Activated naive CD4-positive, alpha-beta T cell treated with anti-CD3 and anti-CD28 coated beads, Interleukin-2, amount 50 U/mL, for 24 hours (primary cell): ENCODE measurements at regions not wholly inside any gene's neighbourhood (a gene's known extent, or its start where the extent isn't known, plus 50 kb on each side); places are given as distances from the start of the nearest gene placed in this dataset.

Experiments used
- H3K27ac Mint-ChIP-seq: one replicate; pipeline ENCODE4 v1.8.0; 2021; ENCODE audit warnings: mild to moderate bottlenecking, mixed read lengths
- H3K27me3 Mint-ChIP-seq: one replicate; pipeline ENCODE4 v1.8.0; 2021; ENCODE audit warnings: mixed read lengths
- H3K36me3 Mint-ChIP-seq: one replicate; pipeline ENCODE4 v1.8.0; 2021; ENCODE audit warnings: mixed read lengths
- H3K4me1 Mint-ChIP-seq: one replicate; pipeline ENCODE4 v1.8.0; 2021; ENCODE audit warnings: mixed read lengths
- H3K4me3 Mint-ChIP-seq: one replicate; pipeline ENCODE4 v1.8.0; 2021; ENCODE audit warnings: mild to moderate bottlenecking, mixed read lengths
- H3K9me3 Mint-ChIP-seq: one replicate; pipeline ENCODE4 v1.8.0; 2021; ENCODE audit warnings: mixed read lengths

DNA sequence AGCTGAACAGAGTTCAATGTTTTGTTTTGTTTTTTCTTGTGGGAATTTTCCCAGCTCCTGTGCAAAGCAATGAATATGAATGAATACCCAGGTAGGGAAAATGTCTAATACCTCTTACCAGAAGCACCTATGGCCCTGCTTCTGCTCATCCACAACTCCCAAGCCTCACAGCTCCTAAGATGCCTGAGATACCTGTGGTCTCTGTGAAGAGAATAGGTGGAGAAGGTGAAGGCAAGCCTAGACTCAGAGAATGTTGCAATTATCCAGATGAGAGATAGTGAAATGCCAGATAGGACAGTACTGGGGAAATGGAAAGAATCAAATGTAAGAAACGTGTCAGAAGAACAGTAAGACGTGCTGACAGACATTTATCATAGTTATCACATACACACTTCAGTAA lies 70.2 kb upstream of the NOCT start:
- Mint-ChIP-seq H3K4me3 (no peak overlapping the region), H3K27ac (no peak overlapping the region), H3K9me3 (no peaks in the 10 kb centered on the region)

DNA sequence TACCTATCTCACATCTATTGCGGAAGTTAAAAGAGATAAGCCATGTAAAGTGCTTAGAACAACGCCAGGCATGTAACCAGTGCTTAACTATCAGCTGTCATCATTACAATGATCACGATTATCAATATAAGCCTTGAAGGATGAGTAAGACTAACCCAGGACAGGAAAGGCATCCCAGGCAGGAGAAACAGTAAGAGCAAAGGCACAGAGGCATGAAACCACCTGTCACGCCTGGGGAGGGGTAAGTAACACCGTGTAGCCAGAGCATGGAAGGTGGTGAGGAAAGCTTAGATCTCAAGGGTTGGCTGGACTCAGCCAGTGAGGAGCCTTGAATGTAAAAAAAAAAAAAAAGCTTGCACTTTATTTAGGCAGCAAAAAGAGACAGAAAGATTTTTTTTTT lies 71.7 kb upstream of the NOCT start:
- Mint-ChIP-seq H3K27ac (no peak overlapping the region), H3K36me3 (no peaks in the 10 kb centered on the region), H3K9me3 (no peaks in the 10 kb centered on the region), H3K4me3 (no peak overlapping the region), H3K27me3 (no peaks in the 10 kb centered on the region), H3K4me1 (no peaks in the 10 kb centered on the region)

More for the DNA sequence above, 70.2 kb upstream of the NOCT start:
- Mint-ChIP-seq H3K27me3 (no peaks in the 10 kb centered on the region), H3K4me1 (no peaks in the 10 kb centered on the region), H3K36me3 (no peaks in the 10 kb centered on the region)

DNA sequence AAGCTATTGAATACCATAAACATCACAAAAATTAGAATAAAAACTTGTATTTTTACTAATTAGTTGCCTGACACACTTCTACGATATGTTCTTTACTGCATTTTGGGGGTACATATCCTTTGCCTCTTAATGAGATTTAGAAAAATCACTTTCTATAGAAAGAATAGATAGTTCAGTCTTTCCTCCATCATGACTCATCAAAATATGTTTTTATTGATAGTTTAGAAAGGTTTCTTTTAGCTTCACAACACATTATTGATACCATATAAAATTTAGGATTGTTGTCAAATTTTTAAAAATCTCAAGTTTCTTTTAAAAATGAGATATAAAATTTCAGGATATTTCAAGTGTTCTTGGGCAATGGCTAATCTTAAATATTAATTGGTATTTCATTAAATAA lies 74.5 kb upstream of the NOCT start:
- Mint-ChIP-seq H3K27me3 (no peaks in the 10 kb centered on the region), H3K4me3 (no peak overlapping the region), H3K4me1 (no peaks in the 10 kb centered on the region), H3K27ac (no peak overlapping the region), H3K9me3 (no peaks in the 10 kb centered on the region), H3K36me3 (no peaks in the 10 kb centered on the region)

DNA sequence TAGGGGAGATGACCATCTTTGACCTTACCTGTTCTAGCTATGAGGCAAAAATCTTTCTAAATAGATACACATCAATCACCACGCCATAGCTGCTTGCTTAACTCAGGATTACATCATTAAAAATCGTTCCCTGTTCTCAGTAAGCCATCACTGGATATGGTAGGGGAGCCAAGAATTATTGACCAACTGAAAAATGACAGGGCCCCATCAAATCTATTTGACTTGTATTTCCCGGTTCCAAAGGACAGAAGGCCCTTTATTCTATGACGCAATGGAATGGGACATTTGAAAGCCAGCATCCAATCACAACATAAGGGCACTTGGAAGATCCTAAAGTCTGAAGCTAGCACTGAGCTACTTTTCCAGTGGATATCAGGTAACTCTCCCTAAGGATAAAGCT lies 75.6 kb upstream of the NOCT start:
- H3K4me3 Mint-ChIP-seq: no peak overlapping the region
- no peaks in the 10 kb centered on the region for H3K4me1 Mint-ChIP-seq
- H3K36me3 Mint-ChIP-seq: no peaks in the 10 kb centered on the region
- H3K9me3 Mint-ChIP-seq: no peaks in the 10 kb centered on the region
- no peaks in the 10 kb centered on the region for H3K27me3 Mint-ChIP-seq
- H3K27ac Mint-ChIP-seq: no peak overlapping the region

DNA sequence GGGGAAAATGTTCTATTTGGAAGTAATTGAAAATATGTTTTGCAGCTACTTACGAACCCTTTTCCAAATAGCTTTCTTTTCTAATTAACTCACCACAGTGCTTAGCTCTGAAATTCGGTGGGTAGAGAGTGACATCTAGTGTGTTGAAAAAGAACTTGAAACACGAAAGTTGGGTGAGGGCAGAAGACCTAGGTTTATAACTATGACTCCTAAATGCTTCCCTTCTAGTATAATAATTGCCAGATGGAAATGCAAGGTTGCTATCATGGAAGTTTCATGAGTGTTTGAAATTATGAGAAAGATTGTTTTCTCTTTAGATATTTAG lies 77.3 kb upstream of the NOCT start:
- Mint-ChIP-seq H3K27ac (no peak overlapping the region), H3K9me3 (no peaks in the 10 kb centered on the region), H3K36me3 (no peaks in the 10 kb centered on the region), H3K4me3 (no peak overlapping the region), H3K4me1 (no peaks in the 10 kb centered on the region), H3K27me3 (no peaks in the 10 kb centered on the region)

DNA sequence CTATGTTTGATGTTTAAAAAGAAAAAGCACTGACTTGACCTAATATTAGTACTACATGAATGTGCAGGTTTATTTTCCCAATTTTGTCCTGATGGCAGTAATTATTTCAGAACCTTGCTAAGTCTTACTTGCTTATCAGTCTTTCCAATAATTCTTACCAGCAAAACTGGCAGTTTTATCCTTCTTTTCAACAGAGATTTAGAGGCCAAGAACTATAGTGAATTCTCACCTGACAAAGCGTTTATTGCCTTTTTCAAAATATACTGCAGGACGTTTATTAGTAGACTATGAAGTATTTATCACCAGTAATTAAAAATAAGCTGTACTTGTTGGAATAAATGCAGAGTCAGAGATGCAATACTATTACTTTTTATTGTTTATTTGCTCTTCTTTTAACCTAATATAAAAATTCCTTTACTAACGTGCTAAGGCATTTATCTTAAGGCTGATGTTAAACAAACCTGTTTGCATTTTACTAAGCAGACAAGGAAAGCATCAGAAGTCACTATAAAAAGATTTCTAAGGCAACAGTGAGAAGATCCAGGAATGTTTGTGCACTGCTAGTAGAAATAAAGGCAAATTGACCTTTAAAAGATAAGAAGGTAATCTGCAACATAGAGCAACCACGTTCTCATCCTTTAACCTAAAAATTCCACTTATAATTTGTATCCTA lies 80.3 kb upstream of the NOCT start:
- H3K36me3 Mint-ChIP-seq: no peaks in the 10 kb centered on the region
- H3K4me3 Mint-ChIP-seq: no peak overlapping the region
- H3K27ac Mint-ChIP-seq: no peak overlapping the region

DNA sequence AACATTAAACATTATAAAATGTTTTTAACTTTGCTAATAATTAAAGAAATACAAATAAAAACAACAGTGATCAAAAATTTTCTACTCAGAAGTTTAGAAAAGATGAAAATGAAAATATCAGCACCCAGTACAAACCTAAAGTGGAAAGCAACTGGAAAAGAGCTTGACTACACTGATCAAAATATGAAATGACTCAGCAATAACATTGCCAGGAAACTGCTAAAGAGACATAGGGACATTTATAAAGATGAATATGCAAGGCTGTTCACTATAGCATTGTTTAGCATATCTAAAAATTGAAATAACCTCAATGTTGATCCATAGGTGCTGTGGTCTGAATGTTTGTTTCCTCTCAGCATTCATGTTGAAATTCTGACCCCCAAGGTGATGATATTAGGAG lies 88.5 kb upstream of the NOCT start:
- no peaks in the 10 kb centered on the region for H3K4me1 Mint-ChIP-seq
- no peaks in the 10 kb centered on the region for H3K27me3 Mint-ChIP-seq
- H3K27ac Mint-ChIP-seq: no peak overlapping the region
- H3K9me3 Mint-ChIP-seq: no peaks in the 10 kb centered on the region
- no peak overlapping the region for H3K4me3 Mint-ChIP-seq
- H3K36me3 Mint-ChIP-seq: no peaks in the 10 kb centered on the region

More for the DNA sequence above, 80.3 kb upstream of the NOCT start:
- no peaks in the 10 kb centered on the region for H3K4me1 Mint-ChIP-seq
- H3K9me3 Mint-ChIP-seq: no peaks in the 10 kb centered on the region
- no peaks in the 10 kb centered on the region for H3K27me3 Mint-ChIP-seq

DNA sequence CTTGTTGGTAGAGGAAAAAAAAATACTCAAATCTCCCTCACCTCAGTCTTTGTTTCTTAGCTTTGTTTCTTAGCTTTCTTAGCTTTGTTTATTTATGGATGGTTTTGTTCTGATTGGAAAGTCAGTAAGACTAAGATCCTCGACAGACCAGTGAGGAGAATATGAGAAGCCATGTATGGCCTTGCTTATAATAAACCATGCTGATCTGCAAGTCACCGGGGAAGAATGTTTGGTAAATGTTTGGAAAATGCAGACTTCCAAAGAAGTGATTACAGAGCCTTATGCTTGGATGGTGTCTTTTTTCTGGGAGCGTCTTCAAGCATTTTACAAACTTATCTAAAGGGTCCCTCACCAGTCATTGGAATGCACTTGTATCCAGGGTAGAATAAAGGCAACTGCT lies 90.1 kb upstream of the NOCT start:
- no peak overlapping the region for H3K4me3 Mint-ChIP-seq
- H3K36me3 Mint-ChIP-seq: no peaks in the 10 kb centered on the region
- H3K27ac Mint-ChIP-seq: no peak overlapping the region
- H3K9me3 Mint-ChIP-seq: no peaks in the 10 kb centered on the region
- no peaks in the 10 kb centered on the region for H3K27me3 Mint-ChIP-seq
- no peaks in the 10 kb centered on the region for H3K4me1 Mint-ChIP-seq

DNA sequence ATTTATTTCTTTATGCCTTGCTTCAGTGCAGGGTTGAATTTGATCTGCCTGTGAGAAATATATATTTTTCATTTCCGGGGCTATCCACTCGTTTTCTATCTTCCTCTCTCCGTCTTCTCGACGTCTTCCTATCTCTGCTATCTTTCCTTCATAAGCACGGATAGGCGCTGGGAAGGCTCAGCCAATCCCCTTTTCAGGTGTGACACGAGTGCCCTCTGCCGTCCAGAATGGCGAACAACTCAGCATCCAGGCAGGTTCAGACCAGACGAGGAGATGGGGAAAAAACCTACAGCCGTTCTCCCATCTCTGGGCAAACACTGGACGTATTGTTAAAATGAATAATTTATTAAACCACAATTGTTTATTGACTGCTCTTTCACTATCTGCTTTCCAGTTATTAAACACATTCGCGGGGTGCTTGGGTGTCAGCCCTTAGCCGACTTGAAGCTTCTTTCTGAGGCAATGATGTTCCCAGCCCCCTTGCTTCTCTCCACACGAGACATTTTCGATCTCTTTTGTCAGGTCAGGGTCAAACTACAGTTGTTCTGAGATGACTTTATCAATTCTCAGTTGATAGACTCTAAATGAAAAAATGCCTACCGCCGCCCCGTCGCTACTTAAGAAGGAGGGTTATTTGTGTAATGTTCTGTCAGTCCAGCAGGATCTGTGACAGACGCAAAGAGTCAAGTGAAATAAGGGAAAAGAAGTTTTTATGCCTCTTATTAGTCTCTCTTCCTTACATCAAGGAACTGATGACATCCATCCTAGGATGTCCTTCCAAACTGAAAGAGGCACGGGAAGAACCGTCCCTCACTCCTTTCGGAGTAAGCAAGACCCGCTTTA lies 96.3 kb upstream of the NOCT start:
- Mint-ChIP-seq H3K9me3 (no peaks in the 10 kb centered on the region), H3K4me1 (peaks cover 4% of the 10 kb centered on the region), H3K36me3 (no peaks in the 10 kb centered on the region), H3K27ac (no peak overlapping the region), H3K27me3 (peaks cover 5% of the 10 kb centered on the region), H3K4me3 (no peak overlapping the region)

DNA sequence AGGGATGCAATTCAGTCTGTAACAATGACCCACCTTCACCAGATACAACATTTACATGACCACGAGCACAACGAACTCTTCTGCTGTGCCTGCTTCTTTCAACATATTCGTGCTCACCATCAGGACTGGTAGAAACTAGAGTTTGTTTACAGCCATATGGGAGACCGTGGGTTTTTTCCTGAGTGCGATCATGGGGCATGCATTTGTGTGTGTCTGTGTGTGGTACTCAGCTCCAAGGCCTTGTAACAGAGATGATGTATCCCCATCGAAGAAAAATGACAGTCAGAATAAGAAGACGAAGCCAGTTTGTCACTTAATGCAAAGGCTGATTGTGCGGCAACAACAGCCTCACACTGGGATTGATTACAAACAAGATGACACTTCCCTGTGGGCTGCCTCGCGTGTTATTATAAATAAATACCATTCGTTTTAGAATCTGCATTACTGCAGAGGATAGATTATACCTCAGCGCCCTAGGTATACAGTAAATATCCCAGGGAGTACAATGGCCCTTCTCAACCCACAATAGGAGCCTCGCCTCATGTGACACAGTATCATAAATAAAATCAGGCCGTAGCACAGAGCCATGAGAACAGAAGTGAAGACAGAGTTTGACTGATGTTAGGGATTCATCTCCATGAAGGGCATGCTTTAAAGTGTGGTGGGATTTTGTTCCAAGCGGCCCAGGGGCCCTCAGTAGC lies 97.3 kb upstream of the NOCT start:
- peaks cover 5% of the 10 kb centered on the region for H3K27me3 Mint-ChIP-seq
- H3K27ac Mint-ChIP-seq: no peak overlapping the region
- H3K36me3 Mint-ChIP-seq: no peaks in the 10 kb centered on the region
- peaks cover 4% of the 10 kb centered on the region for H3K4me1 Mint-ChIP-seq
- no peak overlapping the region for H3K4me3 Mint-ChIP-seq
- H3K9me3 Mint-ChIP-seq: no peaks in the 10 kb centered on the region

DNA sequence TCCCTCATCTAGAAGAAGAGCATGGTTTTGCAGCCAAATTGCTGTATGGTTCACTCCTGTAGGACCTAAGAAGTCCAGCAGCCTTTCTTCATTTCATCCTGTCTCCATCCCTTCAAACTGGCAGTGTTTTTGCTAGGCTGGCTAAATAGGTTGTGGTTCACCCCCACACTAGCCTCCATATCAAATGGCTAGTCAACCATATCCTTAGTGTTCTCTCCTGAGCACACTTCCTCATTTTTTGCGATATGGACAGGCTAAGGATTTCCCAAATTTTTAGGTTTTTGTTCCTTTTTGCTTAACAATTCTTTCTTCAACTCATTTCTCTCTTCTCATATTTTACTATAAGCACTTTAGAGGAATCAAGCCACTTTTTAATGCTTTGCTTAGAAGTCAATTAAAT lies 98.8 kb upstream of the NOCT start:
- no peaks in the 10 kb centered on the region for H3K9me3 Mint-ChIP-seq
- H3K4me1 Mint-ChIP-seq: peaks cover 4% of the 10 kb centered on the region
- H3K36me3 Mint-ChIP-seq: no peaks in the 10 kb centered on the region
- no peak overlapping the region for H3K27ac Mint-ChIP-seq
- no peak overlapping the region for H3K4me3 Mint-ChIP-seq
- H3K27me3 Mint-ChIP-seq: peaks cover 5% of the 10 kb centered on the region

DNA sequence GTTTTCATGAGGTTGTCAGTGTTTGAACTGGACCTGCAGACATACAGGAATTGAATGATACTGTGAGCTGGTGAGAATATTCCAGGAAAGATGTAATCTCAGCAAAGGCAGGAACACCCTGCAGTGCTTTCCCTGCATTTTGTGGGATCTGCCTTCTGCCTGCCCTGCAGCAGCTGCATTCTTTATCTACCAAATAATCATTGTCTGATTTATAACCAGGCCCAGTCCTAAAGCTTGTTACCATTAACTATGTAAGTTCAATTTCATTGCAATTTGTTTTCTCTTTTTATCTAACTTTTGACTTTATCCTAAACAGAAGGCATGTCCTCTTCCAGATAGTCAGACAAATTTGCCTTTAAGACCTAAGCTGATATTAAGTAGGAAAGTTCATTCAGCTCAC lies 99.8 kb upstream of the NOCT start:
- Mint-ChIP-seq H3K9me3 (no peaks in the 10 kb centered on the region), H3K27ac (no peak overlapping the region), H3K4me1 (peaks cover 4% of the 10 kb centered on the region), H3K27me3 (peaks cover 5% of the 10 kb centered on the region), H3K36me3 (no peaks in the 10 kb centered on the region), H3K4me3 (no peak overlapping the region)

DNA sequence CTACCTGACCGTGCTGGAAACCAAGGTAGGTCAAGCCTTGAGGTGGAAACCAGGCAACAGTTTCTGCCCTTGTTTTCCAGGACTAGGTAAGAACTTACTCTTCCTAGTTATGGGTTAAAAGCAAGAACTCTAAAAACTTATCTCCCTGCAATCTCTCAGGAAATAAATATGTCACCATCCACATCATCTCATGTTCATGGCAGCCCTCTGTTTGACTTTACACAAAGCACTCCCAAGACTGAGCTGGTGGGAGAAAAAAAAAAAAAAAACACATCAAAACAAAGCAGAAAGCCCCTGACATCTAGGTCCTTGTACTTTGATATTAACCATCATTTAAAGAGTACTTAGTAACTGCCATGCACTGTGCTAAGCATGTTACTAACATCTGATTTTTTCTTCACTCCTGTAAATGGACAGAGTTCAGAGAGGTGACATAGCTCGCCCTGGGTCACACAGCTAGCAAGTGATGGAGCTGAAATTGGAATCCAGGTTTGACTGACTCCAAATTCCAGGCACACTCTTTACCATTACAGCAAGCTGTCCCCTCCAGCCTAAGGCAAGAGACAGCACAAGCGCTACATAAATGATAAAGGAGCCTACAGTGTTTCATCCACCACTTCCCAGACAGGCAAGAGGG lies 102.8 kb upstream of the NOCT start:
- Mint-ChIP-seq H3K9me3 (no peaks in the 10 kb centered on the region), H3K36me3 (no peaks in the 10 kb centered on the region), H3K4me1 (no peaks in the 10 kb centered on the region), H3K27me3 (peaks cover 1% of the 10 kb centered on the region), H3K4me3 (no peak overlapping the region), H3K27ac (no peak overlapping the region)

DNA sequence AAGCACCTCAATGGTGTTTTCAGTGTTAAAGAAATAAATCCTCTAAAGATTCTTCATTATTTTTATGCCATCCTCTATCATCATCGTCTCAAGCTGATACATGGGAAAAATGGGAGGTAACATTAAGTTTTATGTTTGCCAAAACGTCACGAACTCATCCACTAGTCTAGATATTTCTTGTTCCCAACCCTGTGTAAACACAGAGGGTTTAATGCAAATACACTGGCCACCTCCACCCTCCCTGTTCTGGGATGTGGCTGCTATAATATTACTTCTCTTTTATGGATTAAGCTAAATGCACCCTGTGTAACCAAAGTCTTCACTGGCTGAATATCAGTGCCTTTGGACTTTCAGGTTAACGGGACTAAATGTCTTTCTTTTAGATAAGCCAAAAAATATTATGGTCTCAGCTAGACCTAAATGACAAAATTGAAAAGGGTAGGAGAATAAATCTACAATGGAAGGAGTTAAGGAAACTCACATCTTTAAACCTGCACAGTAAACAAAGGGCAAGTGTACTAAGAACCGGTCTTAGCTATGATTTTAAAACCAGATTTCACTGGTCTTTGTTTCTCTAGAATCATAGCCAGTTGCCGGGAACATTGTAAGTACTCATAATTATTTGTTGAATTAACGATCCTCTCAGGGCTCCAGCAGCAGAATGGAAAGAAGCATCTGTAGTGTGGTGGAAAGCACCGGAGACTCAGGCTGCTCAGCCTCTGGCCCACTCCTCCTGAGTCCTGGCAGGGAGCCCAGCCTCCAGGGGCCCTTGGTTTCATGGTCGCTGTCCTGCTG lies 103.5 kb upstream of the NOCT start:
- Mint-ChIP-seq H3K27me3 (peaks cover 1% of the 10 kb centered on the region), H3K4me1 (no peaks in the 10 kb centered on the region), H3K27ac (no peak overlapping the region)

DNA sequence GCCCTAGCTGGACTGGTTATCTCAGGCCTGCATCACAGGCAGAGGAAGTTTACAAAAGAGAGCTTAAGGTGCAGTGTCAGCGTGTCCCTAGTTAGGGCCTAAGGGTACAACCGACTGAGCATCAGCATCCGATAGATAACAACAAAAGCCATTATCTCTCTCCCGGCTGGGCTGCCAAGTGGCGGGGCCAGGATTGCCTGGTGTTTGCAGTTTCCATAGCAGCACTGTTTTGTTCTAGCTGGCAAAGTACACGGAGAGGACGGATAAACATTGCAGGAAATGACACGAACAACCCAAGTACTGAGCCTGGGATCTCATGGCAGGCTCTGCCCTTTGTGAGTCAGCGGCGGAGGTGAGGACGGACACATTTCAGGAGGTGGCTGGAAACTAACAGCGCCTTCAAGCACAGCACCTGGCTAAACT lies 104.7 kb upstream of the NOCT start:
- Mint-ChIP-seq H3K4me1 (no peaks in the 10 kb centered on the region), H3K4me3 (no peak overlapping the region), H3K27ac (no peak overlapping the region), H3K9me3 (no peaks in the 10 kb centered on the region), H3K36me3 (no peaks in the 10 kb centered on the region), H3K27me3 (peaks cover 1% of the 10 kb centered on the region)

More for the DNA sequence above, 103.5 kb upstream of the NOCT start:
- Mint-ChIP-seq H3K9me3 (no peaks in the 10 kb centered on the region), H3K36me3 (no peaks in the 10 kb centered on the region), H3K4me3 (no peak overlapping the region)
